Esophagus muscularis mucosa (tissue), 4 donors: ENCODE measurements at regions not wholly inside any gene's neighbourhood (a gene's known extent, or its start where the extent isn't known, plus 50 kb on each side); places are given as distances from the start of the nearest gene placed in this dataset.

ENCODE experiments used
- CTCF ChIP-seq, 3 experiments: fragments of 200-600 bp in 2 of 3; fragments of 450-650 bp in 1 of 3; sonication (generic) in 2 of 3; IDR thresholded peaks; one replicate each; pipeline ENCODE4 v1.5.1; 2017 to 2019; ENCODE audit warnings: antibody characterized with exemption in 3 of 3, mild to moderate bottlenecking in 2 of 3, moderate library complexity in 1 of 3
- EP300 ChIP-seq: sonication (generic); formaldehyde crosslinking; IDR thresholded peaks from one replicate; pipeline ENCODE4 v1.6.1; 2017; ENCODE audit warnings: antibody characterized with exemption
- POLR2A ChIP-seq: fragments of 450-650 bp; IDR thresholded peaks from one replicate; pipeline ENCODE4 v1.6.1; 2017; ENCODE audit warnings: antibody characterized with exemption, moderate library complexity, mild to moderate bottlenecking, low read depth

DNA sequence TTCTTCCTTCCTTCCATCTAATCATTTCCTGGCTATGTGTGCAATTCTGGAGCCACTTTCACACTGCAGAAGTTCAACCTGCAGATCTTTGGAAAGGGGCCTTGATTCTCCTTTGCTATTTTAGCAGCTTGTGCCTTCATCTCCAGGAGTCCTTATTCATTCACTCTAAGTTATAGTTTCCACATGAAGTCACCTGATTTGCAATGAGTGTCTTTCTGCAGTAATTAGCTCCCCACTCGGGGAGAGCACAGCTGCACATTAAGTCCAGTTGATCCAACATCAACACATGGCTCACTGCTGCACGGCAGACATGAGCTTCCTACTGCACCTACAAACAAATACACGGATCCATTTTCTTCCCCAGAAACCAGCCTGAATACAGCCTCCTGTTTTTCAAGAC lies 323.1 kb upstream of the TNP1 start:
- TF ChIP-seq CTCF (IDR thresholded peaks at IDR 0.05): no peak
- TF ChIP-seq EP300: no peak
- TF ChIP-seq POLR2A: no peak
